Effector memory CD4-positive, alpha-beta T cell (primary cell): ENCODE measurements at regions not wholly inside any gene's neighbourhood (a gene's known extent, or its start where the extent isn't known, plus 50 kb on each side); places are given as distances from the start of the nearest gene placed in this dataset.
"Not testable (repeated sequence)": the region's sequence is repeated elsewhere in the genome, so short reads cannot be mapped to it uniquely, and the experiment has no call there.

Experiments used
- DNase-seq, 3 donors: peaks; one replicate each; pipeline ENCODE4 v3.0.0-alpha.2; 2020
- H3K27ac ChIP-seq: 2 replicates; pipeline ENCODE4 v1.7.0; 2013; ENCODE audit warnings: mild to moderate bottlenecking, low read length, moderate library complexity; ENCODE audit not compliant: insufficient read depth, poor library complexity, severe bottlenecking
- H3K27me3 ChIP-seq: replicated peaks from 2 replicates; pipeline ENCODE4 v1.7.0; 2013; ENCODE audit warnings: mild to moderate bottlenecking, low read length; ENCODE audit not compliant: insufficient read depth, control insufficient read depth, poor library complexity, severe bottlenecking
- H3K36me3 ChIP-seq: 2 replicates; pipeline ENCODE4 v1.7.0; 2013; ENCODE audit warnings: mild to moderate bottlenecking, low read length, moderate library complexity; ENCODE audit not compliant: control insufficient read depth, insufficient read depth
- H3K4me1 ChIP-seq: 2 replicates; pipeline ENCODE4 v1.7.0; 2013; ENCODE audit warnings: low read length, mild to moderate bottlenecking; ENCODE audit not compliant: control insufficient read depth, insufficient read depth, poor library complexity, severe bottlenecking
- H3K4me3 ChIP-seq: 2 replicates; pipeline ENCODE4 v1.7.0; 2013; ENCODE audit warnings: low read length, low read depth, mild to moderate bottlenecking; ENCODE audit not compliant: insufficient read depth, poor library complexity, severe bottlenecking
- H3K9me3 ChIP-seq: 2 replicates; pipeline ENCODE4 v1.7.0; 2013; ENCODE audit warnings: mild to moderate bottlenecking, low read length, moderate library complexity; ENCODE audit not compliant: control insufficient read depth

DNA sequence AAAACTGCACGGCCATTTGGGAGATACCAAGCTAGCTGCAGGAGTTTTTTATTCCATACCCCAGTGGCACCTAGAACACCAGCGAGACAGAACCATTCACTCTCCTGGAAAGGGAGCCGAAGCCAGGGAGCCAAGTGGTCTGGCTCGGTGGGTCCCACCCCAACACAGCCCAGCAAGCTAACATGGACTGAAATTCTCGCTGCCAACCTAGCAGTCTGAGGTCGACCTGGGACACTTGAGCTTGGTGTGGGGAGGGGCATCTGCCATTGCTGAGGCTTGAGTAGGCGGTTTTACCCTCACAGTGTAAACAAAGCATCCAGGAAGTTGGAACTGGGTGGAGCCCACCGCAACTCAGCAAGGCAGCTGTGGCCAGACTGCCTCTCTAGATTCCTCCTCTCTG is 108.9 kb upstream of the CHD1 start:
- no peak overlapping the region for H3K27ac ChIP-seq
- DNase-seq: peak; percentile 36 to 53 (median 43)

DNA sequence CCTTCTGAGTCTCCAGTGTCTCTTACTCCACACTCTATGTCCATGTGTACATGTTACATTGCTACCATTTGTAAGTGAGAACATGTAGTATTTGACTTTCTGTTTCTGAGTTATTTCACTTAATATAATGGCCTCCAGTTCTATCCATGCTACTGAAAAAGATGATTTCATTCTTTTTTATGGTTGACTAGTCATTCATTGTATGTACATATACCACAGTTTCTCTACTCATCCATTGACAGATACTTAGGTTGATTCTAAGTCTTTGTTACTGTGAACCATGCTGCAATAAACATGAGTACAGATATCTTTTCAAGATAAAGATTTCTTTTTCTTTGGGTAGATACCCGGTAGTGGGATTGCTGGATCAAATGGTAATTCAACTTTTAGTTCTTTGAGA is 107.1 kb upstream of the CHD1 start:
- no peaks in the 10 kb centered on the region for H3K27me3 ChIP-seq
- no peak overlapping the region for H3K27ac ChIP-seq
- no peak overlapping the region for H3K4me3 ChIP-seq
- peaks cover 18% of the 10 kb centered on the region for H3K4me1 ChIP-seq
- no peak for DNase-seq
- no peaks in the 10 kb centered on the region for H3K36me3 ChIP-seq
- H3K9me3 ChIP-seq: no peaks in the 10 kb centered on the region

More for the DNA sequence above, 108.9 kb upstream of the CHD1 start:
- no peaks in the 10 kb centered on the region for H3K36me3 ChIP-seq
- H3K4me1 ChIP-seq: peaks cover 18% of the 10 kb centered on the region
- H3K4me3 ChIP-seq: peak overlapping the region; percentile 8
- no peaks in the 10 kb centered on the region for H3K27me3 ChIP-seq
- H3K9me3 ChIP-seq: no peaks in the 10 kb centered on the region

DNA sequence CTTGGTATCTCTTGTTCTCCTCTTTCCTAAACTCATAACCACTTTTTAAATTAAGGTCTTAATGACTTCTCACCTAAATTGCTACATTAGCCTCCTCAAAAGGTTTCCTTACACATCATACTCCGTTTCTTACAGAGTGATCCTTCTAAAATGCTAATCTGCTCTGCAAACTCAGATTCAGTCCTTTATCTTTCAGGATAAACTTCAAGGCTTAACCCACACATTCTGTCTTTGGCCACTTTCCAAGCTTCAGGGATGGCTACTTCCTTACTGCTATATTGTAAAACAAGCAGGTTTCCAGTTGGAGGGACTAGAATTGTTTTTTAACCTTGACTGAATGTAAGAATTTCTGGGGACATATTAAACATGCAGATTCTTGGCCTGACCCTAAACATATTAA is 105.5 kb upstream of the CHD1 start:
- H3K36me3 ChIP-seq: no peaks in the 10 kb centered on the region
- H3K9me3 ChIP-seq: no peaks in the 10 kb centered on the region
- DNase-seq: no peak
- H3K4me1 ChIP-seq: peaks cover 18% of the 10 kb centered on the region
- no peak overlapping the region for H3K27ac ChIP-seq
- H3K27me3 ChIP-seq: no peaks in the 10 kb centered on the region
- H3K4me3 ChIP-seq: no peak overlapping the region

DNA sequence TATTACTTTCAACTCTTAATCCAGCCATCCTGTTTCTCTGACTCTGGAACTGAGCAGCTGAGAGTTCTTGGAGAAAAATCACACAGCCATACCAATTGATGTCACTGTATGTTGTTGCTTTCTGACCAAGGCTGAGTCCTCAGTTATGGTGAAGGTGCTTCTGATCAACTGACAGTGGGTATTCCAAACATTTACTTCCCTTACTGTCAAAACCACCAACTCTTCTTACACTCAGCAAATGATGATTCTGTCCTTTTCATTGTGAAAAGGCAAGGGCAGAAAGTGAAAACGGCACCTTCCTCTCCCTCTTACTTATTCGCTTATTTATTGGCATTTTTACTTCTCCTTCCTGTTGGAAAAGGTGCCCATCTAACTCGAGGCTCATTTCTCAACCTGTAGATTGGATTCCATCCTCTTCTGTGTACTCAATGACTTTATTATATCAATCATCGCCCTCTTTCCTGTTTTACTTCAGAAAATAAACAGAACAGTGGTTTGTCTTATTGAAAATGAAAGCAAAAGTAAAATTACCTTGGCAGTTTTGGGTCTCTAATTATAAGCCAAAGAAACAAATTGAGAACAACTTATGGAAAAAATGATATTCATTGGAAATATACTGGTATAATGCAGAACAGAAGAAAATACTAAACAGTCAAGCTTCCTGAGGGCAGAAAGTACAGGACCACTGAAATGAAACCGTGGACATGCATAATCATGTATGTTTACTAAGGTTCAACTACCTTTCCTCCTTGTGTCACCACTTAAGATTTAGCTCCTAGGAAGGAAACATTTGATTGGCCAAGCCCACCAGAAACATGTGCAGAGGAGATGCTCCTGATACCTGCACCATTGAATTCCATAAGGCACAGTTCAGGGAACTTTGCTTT is 104.5 kb upstream of the CHD1 start:
- Histone ChIP-seq H3K4me1 (peaks cover 12% of the 10 kb centered on the region), H3K27ac (peak overlapping the region; percentile 71), H3K4me3 (peak overlapping the region; percentile 52), H3K36me3 (no peaks in the 10 kb centered on the region), H3K9me3 (no peaks in the 10 kb centered on the region), H3K27me3 (no peaks in the 10 kb centered on the region)
- no peak for DNase-seq

DNA sequence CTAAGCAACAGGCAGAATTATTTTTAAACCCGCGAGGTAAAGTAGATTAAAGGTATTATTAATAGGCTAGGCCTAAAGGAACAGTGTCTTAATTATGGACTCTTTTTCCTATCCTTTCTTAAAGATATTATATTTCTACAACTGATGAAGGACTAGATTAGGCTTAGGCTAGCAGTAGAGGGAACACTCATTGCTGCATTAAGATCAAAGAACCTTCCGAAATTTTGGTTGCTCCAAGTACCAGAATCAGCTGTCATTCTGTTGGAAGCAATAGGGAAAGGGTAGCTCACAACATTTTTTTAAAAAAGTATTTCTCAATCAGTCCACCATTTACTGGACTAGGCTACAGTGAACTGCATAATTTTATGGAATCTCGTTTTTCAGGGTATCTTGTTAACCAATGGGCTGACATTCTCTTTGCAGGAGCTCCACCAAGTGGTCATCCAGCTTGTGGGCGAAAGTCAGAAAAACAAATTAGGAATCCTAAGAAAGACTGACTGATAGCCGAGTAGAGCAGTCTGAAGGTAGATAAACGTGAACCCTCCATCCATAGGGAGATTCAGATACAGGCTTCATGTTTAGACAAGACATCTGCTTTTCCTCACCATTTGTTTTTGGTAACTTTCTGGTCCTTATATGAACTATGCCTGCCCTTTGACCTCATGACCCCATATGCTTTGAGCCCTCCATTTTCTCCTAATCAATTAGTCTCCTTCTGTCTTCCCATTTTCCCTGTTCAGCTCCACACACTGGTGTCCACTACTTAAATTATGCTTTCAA is 103.6 kb upstream of the CHD1 start:
- H3K9me3 ChIP-seq: no peaks in the 10 kb centered on the region
- peak overlapping the region; percentile 52 for H3K4me3 ChIP-seq
- H3K27me3 ChIP-seq: no peaks in the 10 kb centered on the region
- peak in 1 of 3 donors; percentile 2 for DNase-seq
- H3K4me1 ChIP-seq: peaks cover 4% of the 10 kb centered on the region
- peak overlapping the region; percentile 71 for H3K27ac ChIP-seq
- no peaks in the 10 kb centered on the region for H3K36me3 ChIP-seq

DNA sequence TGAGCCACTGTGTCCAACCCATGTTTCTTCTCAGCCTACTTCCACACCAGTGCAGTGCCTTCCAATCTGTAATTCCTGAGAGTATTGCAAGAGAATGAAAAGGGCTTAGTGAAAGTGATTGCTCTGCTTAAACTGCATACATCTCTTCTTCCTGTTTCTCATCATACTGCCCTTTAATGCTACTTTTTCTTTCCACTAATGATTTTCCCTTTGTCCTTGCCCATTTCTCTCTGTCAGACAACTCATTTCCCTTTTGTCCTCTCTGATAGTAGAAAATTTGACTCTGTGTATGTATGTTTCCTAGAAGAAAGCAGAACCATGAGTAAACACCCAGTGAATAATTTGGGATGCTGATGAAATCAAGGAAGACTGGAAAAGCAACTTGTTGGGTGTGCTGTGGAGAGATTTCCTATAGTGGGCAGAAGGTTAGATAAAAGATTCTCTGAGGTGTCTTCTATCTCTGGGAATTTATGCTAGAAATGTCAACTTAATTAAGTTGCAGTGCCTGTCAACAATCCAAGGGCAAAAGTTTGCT is 102.2 kb upstream of the CHD1 start:
- peaks cover 3% of the 10 kb centered on the region for H3K4me1 ChIP-seq
- no peaks in the 10 kb centered on the region for H3K36me3 ChIP-seq
- no peaks in the 10 kb centered on the region for H3K27me3 ChIP-seq
- H3K9me3 ChIP-seq: no peaks in the 10 kb centered on the region
- no peak overlapping the region for H3K27ac ChIP-seq
- no peak for DNase-seq
- H3K4me3 ChIP-seq: no peak overlapping the region

DNA sequence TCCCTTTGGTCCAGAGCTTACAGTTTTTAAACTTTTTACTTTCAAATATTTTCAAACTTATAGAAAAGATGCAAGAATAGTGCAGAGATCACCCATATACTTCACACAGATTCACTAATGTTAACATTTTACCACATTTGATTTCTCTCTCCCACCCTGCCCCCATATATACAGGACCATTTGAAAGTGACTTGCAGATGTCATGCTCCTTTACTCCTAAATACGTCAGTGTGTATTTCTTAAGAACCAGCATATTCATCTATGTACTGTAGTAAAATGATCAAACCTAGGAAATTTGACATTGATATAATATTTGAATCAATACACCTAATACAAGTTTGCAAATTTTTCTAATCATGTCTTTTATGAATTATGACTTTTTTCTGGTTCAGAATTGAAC is 100.4 kb upstream of the CHD1 start:
- Histone ChIP-seq H3K4me3 (no peak overlapping the region), H3K9me3 (no peaks in the 10 kb centered on the region), H3K36me3 (no peaks in the 10 kb centered on the region), H3K4me1 (peaks cover 3% of the 10 kb centered on the region), H3K27me3 (no peaks in the 10 kb centered on the region), H3K27ac (no peak overlapping the region)
- no peak for DNase-seq

DNA sequence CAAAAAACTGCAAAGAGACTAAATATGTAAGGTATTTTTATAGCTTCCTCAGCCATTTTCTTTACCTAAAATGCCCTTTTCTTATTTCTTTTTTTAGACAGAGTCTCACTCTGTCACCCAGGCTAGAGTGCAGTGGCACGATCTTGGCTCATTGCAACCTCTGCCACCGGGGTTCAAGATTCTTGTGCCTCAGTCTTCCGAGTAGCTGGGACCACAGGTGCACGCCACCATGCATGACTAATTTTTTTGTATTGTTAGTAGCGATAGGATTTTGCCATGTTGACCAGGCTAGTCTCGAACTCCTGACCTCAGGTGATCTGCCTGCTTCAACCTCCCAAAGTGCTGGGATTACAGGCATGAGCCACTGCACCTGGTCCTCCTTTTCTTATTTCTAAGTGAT is 99.4 kb upstream of the CHD1 start:
- not testable (repeated sequence) for H3K27ac ChIP-seq, H3K4me3 ChIP-seq, H3K4me1 ChIP-seq, H3K36me3 ChIP-seq, DNase-seq, H3K27me3 ChIP-seq, H3K9me3 ChIP-seq

DNA sequence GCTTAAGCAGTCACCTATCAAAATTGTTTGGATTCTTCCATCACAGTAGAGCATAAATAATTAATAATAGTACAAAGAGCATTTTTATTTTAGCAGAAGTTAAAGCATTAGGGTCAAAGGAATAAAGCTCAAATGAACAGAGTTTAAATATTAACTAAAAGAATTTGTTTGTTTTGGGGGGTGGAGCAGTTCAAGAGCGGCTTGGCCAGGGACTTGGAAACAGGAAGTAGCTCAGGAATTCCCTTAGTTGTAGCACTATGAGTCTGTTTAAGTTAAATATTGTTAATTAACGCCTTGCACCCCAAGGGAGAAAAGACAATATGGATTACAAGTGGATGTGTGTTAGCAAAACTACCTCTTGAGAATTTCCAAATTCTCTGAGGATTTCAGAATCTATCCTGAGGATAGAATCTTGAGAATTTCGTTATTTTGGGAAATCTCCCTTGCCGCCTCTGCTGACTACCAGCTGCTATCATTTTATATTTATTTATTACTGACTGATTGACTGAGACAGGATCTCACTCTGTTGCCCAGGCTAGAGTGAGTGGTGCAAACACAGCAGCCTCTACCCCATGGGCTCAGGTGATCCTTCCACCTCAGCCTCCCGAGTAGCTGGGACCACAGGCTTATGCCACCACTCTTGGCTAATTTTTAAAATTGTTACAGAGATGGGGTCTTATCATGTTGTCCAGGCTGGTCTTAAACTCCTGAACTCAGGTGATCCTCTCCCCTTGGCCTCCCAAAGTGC is 96.7 kb upstream of the CHD1 start:
- no peaks in the 10 kb centered on the region for H3K9me3 ChIP-seq
- H3K4me1 ChIP-seq: peaks cover 3% of the 10 kb centered on the region
- H3K36me3 ChIP-seq: no peaks in the 10 kb centered on the region
- no peak overlapping the region for H3K27ac ChIP-seq
- no peaks in the 10 kb centered on the region for H3K27me3 ChIP-seq
- DNase-seq: no peak
- H3K4me3 ChIP-seq: no peak overlapping the region
